GM06990 (cell line): ENCODE measurements at regions not wholly inside any gene's neighbourhood (a gene's known extent, or its start where the extent isn't known, plus 50 kb on each side); places are given as distances from the start of the nearest gene placed in this dataset.

Experiments
- DNase-seq: peaks from one replicate; pipeline ENCODE4 v3.0.0-alpha.2; 2011; ENCODE audit not compliant: insufficient read length; ENCODE audit errors: extremely low read depth
- H3K27me3 ChIP-seq: replicated peaks from 2 replicates; pipeline ENCODE4 v1.6.0; 2011; ENCODE audit warnings: low read length; ENCODE audit not compliant: control insufficient read depth, insufficient read depth
- H3K36me3 ChIP-seq: 2 replicates; pipeline ENCODE4 v1.5.1; 2011; ENCODE audit warnings: low read length; ENCODE audit not compliant: control insufficient read depth, insufficient read depth
- H3K4me3 ChIP-seq: replicated peaks from 2 replicates; pipeline ENCODE4 v1.5.1; 2011; ENCODE audit warnings: low read depth, mild to moderate bottlenecking, control low read depth, low read length
- TF ChIP-seq, protein P1 (sequence below): IDR thresholded peaks from 2 replicates; pipeline ENCODE4 v1.5.1; 2011; ENCODE audit warnings: low read length, control low read depth, mild to moderate bottlenecking, inconsistent platforms; ENCODE audit not compliant: insufficient read depth, poor library complexity, severe bottlenecking

DNA sequence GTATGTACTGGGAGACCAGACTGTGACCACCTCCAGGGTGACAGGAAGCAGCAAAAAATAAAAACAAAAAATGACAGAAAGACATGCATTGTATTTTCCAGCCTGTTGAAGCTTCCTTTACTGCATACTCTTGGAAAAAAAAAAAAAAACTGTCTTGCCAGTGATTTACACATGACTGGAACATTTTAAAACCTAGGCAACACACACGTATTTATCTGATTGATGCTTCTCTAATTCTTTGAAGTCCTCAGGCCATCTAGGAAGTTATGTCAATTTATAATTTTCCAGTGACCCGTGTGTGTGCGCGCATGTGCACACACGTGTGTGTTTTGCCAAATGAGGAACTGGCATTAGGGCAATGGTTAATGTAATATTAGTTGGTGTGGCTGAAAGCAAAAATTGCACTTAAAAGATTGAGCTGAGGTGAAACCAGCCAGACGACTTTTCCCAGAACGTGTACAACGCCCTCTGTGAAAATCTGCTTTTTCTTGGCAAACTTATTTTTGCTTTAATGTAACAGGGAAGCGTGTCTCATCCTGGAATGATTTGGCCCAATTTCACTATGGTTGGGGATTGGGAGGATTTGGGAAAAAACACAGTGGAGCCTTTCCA is 315.2 kb downstream of the TFAP2A start:
- H3K4me3 ChIP-seq = no peak overlapping the region
- H3K27me3 ChIP-seq = no peaks in the 10 kb centered on the region
- H3K36me3 ChIP-seq = no peaks in the 10 kb centered on the region
- TF ChIP-seq, protein P1, sequence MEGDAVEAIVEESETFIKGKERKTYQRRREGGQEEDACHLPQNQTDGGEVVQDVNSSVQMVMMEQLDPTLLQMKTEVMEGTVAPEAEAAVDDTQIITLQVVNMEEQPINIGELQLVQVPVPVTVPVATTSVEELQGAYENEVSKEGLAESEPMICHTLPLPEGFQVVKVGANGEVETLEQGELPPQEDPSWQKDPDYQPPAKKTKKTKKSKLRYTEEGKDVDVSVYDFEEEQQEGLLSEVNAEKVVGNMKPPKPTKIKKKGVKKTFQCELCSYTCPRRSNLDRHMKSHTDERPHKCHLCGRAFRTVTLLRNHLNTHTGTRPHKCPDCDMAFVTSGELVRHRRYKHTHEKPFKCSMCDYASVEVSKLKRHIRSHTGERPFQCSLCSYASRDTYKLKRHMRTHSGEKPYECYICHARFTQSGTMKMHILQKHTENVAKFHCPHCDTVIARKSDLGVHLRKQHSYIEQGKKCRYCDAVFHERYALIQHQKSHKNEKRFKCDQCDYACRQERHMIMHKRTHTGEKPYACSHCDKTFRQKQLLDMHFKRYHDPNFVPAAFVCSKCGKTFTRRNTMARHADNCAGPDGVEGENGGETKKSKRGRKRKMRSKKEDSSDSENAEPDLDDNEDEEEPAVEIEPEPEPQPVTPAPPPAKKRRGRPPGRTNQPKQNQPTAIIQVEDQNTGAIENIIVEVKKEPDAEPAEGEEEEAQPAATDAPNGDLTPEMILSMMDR = no peak
- DNase-seq = no peak

- Histone ChIP-seq H3K4me3 (no peak overlapping the region), H3K27me3 (no peaks in the 10 kb centered on the region), H3K36me3 (no peaks in the 10 kb centered on the region)
- DNase-seq = no peak
- TF ChIP-seq, protein P1 = no peak
Observed at GRCh38 chr6:10098756-10099528, 315.9 kb downstream of the TFAP2A start.

- no peak for DNase-seq
- TF ChIP-seq, protein P1 = no peak
- H3K36me3 ChIP-seq = no peaks in the 10 kb centered on the region
- no peak overlapping the region for H3K4me3 ChIP-seq
- no peaks in the 10 kb centered on the region for H3K27me3 ChIP-seq
Observed at GRCh38 chr6:10093282-10093681, 321.6 kb downstream of the TFAP2A start.

- Histone ChIP-seq H3K36me3 (no peaks in the 10 kb centered on the region), H3K27me3 (no peaks in the 10 kb centered on the region; the same call in 1 of the 2 replicates), H3K4me3 (no peak overlapping the region)
- TF ChIP-seq, protein P1 = no peak
- no peak for DNase-seq
Observed at GRCh38 chr6:10084111-10084986, 330.5 kb downstream of the TFAP2A start.

GRCh38 chr6:10082385-10082784 is 332.5 kb downstream of the TFAP2A start:
- no peak overlapping the region for H3K4me3 ChIP-seq
- H3K36me3 ChIP-seq = no peaks in the 10 kb centered on the region
- TF ChIP-seq, protein P1 = no peak
- no peak for DNase-seq
- H3K27me3 ChIP-seq = no peaks in the 10 kb centered on the region; the same call in 1 of the 2 replicates
